ENCODE measurements at regions not wholly inside any gene's neighbourhood (a gene's known extent, or its start where the extent isn't known, plus 50 kb on each side); places are given as distances from the start of the nearest gene placed in this dataset.
"Not testable (repeated sequence)": the region's sequence is repeated elsewhere in the genome, so short reads cannot be mapped to it uniquely, and the experiment has no call there.

GRCh38 chr5:97501965-97502305 lies 318.9 kb upstream of the RIOK2 start:
- TF ChIP-seq ZNF8 (CRISPR knock-in tag; IDR thresholded peaks at IDR 0.05) (no peak), ZNF565 (CRISPR knock-in tag; conservative IDR thresholded peaks at IDR 0.05; ENCODE audit: low read depth) (no peak), ISL1 (CRISPR knock-in tag; IDR thresholded peaks at IDR 0.05) (no peak), PATZ1 (CRISPR knock-in tag; IDR thresholded peaks at IDR 0.05; ENCODE audit: borderline replicate concordance) (no peak), OSR1 (CRISPR knock-in tag; IDR thresholded peaks at IDR 0.05) (no peak), BACH2 (CRISPR knock-in tag; IDR thresholded peaks at IDR 0.05; ENCODE audit: borderline replicate concordance) (no peak), TOX (CRISPR knock-in tag; IDR thresholded peaks at IDR 0.05; ENCODE audit: borderline replicate concordance) (no peak)
- ATAC-seq: no peak

GRCh38 chr5:97508864-97509263 lies 325.8 kb upstream of the RIOK2 start:
- no peak for TF ChIP-seq TOX (CRISPR knock-in tag; IDR thresholded peaks at IDR 0.05; ENCODE audit: borderline replicate concordance)
- TF ChIP-seq ZFP30 (CRISPR knock-in tag; IDR thresholded peaks at IDR 0.05): no peak
- no peak for TF ChIP-seq CREB5 (CRISPR knock-in tag; IDR thresholded peaks at IDR 0.05; ENCODE audit: low read depth)
- no peak for TF ChIP-seq TSHZ2 (CRISPR knock-in tag; IDR thresholded peaks at IDR 0.05)
- TF ChIP-seq ZFP3 (CRISPR knock-in tag; IDR thresholded peaks at IDR 0.05): no peak
- no peak for TF ChIP-seq ZNF565 (CRISPR knock-in tag; conservative IDR thresholded peaks at IDR 0.05; ENCODE audit: low read depth)
- no peak for TF ChIP-seq ZNF70 (CRISPR knock-in tag; IDR thresholded peaks at IDR 0.05)
- no peak for TF ChIP-seq ESRRG (CRISPR knock-in tag; IDR thresholded peaks at IDR 0.05)
- no peak for TF ChIP-seq CSDC2 (CRISPR knock-in tag; IDR thresholded peaks at IDR 0.05)
- TF ChIP-seq BACH2 (CRISPR knock-in tag; IDR thresholded peaks at IDR 0.05; ENCODE audit: borderline replicate concordance): no peak
- no peak for TF ChIP-seq ZNF8 (CRISPR knock-in tag; IDR thresholded peaks at IDR 0.05)
- TF ChIP-seq OSR1 (CRISPR knock-in tag; IDR thresholded peaks at IDR 0.05): no peak
- no peak for TF ChIP-seq PPARA (CRISPR knock-in tag; IDR thresholded peaks at IDR 0.05; ENCODE audit: borderline replicate concordance)
- no peak for TF ChIP-seq CSRNP3 (CRISPR knock-in tag; IDR thresholded peaks at IDR 0.05)
- TF ChIP-seq TCF4 (CRISPR knock-in tag; IDR thresholded peaks at IDR 0.05; ENCODE audit: borderline replicate concordance): no peak
- ATAC-seq: no peak

- not testable (repeated sequence) for ATAC-seq
These were observed 336.5 kb upstream of the RIOK2 start for GRCh38 chr5:97519565-97519964.

GRCh38 chr5:97523336-97523735 lies 340.3 kb upstream of the RIOK2 start:
- not testable (repeated sequence) for ATAC-seq

GRCh38 chr5:97525780-97526179 lies 342.7 kb upstream of the RIOK2 start:
- no peak for ATAC-seq
- TF ChIP-seq ZNF70 (CRISPR knock-in tag; IDR thresholded peaks at IDR 0.05): no peak
- TF ChIP-seq PATZ1 (CRISPR knock-in tag; IDR thresholded peaks at IDR 0.05; ENCODE audit: borderline replicate concordance): no peak
- TF ChIP-seq CREB5 (CRISPR knock-in tag; IDR thresholded peaks at IDR 0.05; ENCODE audit: low read depth): no peak
- TF ChIP-seq TSHZ2 (CRISPR knock-in tag; IDR thresholded peaks at IDR 0.05): no peak
- TF ChIP-seq RARB (CRISPR knock-in tag; IDR thresholded peaks at IDR 0.05): no peak
- no peak for TF ChIP-seq CSRNP3 (CRISPR knock-in tag; IDR thresholded peaks at IDR 0.05)
